ENCODE measurements at regions not wholly inside any gene's neighbourhood (a gene's known extent, or its start where the extent isn't known, plus 50 kb on each side); places are given as distances from the start of the nearest gene placed in this dataset.
"Not testable (repeated sequence)": the region's sequence is repeated elsewhere in the genome, so short reads cannot be mapped to it uniquely, and the experiment has no call there.

DNA sequence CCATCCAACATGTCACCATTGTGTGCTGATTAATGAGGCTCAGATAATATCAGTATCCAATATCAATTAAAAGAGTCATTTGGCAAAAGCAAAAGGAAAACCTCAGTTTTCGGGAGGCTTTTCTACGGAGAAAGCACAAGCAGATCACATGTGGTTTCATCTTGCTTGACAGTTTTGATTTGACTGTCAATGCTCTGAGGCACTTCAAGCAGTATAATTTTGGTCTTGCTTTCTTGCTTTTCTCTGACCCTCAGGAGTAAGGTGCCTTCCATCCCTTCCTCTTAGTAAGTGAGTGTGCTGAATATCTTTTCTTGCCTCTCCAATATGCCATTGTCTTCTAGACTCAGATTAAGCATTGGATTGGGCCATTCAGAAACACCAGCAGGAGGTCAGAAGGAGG, 115.5 kb upstream of the CALCR start:
- DNase-seq (ENCODE audit: low read depth): no peak
- H3K4me3 ChIP-seq (ENCODE audit: control insufficient read depth, low read depth, low read length): no peak overlapping the region
- TF ChIP-seq, protein P1, sequence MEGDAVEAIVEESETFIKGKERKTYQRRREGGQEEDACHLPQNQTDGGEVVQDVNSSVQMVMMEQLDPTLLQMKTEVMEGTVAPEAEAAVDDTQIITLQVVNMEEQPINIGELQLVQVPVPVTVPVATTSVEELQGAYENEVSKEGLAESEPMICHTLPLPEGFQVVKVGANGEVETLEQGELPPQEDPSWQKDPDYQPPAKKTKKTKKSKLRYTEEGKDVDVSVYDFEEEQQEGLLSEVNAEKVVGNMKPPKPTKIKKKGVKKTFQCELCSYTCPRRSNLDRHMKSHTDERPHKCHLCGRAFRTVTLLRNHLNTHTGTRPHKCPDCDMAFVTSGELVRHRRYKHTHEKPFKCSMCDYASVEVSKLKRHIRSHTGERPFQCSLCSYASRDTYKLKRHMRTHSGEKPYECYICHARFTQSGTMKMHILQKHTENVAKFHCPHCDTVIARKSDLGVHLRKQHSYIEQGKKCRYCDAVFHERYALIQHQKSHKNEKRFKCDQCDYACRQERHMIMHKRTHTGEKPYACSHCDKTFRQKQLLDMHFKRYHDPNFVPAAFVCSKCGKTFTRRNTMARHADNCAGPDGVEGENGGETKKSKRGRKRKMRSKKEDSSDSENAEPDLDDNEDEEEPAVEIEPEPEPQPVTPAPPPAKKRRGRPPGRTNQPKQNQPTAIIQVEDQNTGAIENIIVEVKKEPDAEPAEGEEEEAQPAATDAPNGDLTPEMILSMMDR (IDR thresholded peaks at IDR 0.05; ENCODE audit: control insufficient read depth, insufficient read depth, low read depth, low read length, missing control alignments): no peak

DNA sequence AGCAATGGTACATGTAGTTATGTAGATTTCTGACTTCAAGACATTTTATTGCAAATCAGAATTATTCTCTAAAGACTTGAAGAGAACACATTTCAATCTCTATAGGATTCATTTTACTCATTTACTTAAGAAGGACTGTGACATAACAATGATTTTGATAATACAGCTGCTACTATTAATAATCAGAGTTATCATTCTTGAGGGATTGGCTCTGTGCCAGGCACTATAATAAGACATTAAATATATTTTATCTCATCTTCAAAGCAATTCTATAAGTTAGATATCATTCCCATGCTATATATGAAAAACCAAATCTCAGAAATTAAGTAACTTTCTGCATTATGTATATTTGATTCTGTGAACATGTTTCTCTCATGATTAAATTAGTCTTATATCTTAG, 103.7 kb upstream of the CALCR start:
- H3K4me3 ChIP-seq (ENCODE audit: control insufficient read depth, low read depth, low read length): no peak overlapping the region
- DNase-seq (ENCODE audit: low read depth): no peak
- TF ChIP-seq, protein P1 (IDR thresholded peaks at IDR 0.05; ENCODE audit: control insufficient read depth, insufficient read depth, low read depth, low read length, missing control alignments): no peak

DNA sequence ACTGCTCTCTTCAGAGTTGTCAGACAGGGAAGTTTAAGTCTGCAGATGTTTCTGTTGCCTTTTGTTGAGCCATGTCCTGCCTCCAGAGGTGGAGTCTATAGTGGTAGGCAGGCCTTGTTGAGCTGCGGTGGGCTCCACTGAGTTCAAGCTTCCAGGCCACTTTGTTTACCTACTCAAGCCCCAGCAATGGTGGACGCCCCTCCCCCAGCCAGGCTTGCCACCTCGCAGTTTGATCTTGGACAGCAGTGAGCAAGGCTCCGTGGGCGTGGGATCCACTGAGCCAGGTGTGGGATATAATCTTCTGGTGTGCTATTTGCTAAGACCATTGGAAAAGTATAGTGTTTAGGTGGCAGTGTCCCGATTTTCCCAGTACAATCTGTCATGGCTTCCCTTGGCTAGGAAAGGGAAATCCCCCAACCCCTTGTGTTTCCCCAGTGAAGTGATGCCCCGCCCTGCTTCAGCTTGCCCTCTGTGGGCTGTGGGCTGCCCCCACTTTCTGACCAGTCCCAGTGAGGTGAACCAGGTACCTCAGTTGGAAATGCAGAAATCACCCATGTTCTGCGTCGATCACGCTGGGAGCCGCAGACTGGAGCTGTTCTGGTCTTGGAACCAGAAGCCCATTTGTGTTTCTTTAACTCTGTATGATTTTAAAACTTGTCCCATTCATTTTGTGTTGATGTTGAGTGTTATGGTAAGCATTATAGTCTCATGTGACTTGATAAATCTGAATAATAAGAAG, 89.2 kb upstream of the CALCR start:
- TF ChIP-seq, protein P1 (IDR thresholded peaks at IDR 0.05; ENCODE audit: control insufficient read depth, insufficient read depth, low read depth, low read length, missing control alignments): no peak
- DNase-seq (ENCODE audit: low read depth): no peak
- H3K4me3 ChIP-seq (ENCODE audit: control insufficient read depth, low read depth, low read length): no peak overlapping the region

DNA sequence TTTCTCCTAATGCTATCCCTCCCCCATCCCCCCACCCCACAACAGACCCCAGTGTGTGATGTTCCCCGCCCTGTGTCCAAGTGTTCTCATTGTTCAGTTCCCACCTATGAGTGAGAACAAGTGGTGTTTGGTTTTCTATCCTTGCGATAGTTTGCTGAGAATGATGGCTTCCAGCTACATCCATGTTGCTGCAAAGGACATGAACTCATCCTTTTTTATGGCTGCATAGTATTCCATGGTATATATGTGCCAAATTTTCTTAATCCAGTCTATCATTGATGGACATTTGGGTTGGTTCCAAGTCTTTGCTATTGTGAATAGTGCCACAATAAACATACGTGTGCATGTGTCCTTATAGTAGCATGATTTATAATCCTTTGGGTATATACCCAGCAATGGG, 83.6 kb upstream of the CALCR start:
- not testable (repeated sequence) for H3K4me3 ChIP-seq (ENCODE audit: control insufficient read depth, low read depth, low read length); DNase-seq (ENCODE audit: low read depth)

DNA sequence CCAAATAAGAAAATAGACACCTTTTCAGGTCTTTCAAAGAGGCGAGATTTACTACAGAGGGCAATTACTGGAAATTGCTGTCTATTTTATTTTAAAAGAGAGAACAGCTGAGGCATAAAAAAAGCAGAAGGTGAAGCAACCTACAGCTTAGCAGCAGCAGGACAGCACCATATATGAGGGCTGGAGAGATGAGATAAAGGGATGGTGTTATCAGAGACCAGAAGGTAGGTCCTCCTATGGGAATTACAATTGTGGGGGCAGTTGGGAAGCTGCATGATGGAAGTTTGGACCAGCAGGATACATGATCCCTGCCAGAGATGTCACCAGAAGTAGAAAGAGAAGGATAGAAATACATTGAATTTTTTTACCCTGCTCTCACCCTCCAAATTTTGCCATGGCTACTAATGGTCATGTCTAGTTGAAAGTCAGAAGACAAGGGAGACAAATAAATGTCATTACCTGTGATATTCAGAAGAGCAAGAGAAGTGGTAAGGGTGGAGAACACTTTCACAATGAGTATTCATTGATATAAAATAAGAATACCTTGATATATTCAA, 77.2 kb upstream of the CALCR start:
- DNase-seq (ENCODE audit: low read depth): no peak
- TF ChIP-seq, protein P1 (IDR thresholded peaks at IDR 0.05; ENCODE audit: control insufficient read depth, insufficient read depth, low read depth, low read length, missing control alignments): no peak

DNA sequence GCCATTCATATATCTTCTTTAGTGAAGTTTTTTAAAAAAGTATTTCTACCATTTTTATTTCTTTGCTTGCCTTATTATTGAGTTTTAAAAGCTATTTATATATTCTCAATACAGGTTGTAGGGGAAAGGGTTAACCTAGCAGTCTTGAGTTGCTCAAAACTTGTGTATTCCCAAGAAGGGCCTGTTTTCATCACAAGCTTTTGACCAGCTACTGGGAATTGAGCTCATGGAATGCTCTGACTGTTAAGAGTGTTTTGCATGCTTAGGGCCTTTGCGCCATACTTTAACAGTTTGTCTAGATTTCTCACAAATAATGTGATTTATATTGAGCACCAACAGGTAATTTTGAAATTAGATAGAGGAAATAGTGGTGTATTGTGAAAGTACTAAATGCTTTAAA, 72.0 kb upstream of the CALCR start:
- no peak for DNase-seq (ENCODE audit: low read depth)
- TF ChIP-seq, protein P1 (IDR thresholded peaks at IDR 0.05; ENCODE audit: control insufficient read depth, insufficient read depth, low read depth, low read length, missing control alignments): no peak
- no peak overlapping the region for H3K4me3 ChIP-seq (ENCODE audit: control insufficient read depth, low read depth, low read length)

More for the DNA sequence above, 77.2 kb upstream of the CALCR start:
- H3K4me3 ChIP-seq (ENCODE audit: control insufficient read depth, low read depth, low read length): no peak overlapping the region

DNA sequence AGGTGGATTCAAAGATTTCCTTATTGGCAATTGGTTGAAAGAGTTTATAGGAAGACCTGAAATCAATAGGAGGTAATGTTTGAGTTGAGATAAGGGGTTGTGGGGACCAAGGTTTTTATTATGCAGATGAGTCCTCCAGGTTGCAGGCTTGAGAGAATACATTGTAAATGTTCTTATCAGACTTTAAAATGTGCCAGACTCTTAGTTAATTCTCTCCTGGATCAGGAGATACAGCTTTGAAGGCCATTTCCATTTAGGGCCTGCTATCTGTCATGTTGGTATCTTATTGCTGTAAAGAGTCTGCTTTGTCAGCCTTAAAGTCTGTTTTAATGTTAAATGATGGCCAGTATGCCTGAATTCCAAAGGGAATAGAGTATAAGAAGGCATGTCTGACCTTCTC, 61.8 kb upstream of the CALCR start:
- H3K4me3 ChIP-seq (ENCODE audit: control insufficient read depth, low read depth, low read length): no peak overlapping the region
- DNase-seq (ENCODE audit: low read depth): no peak
- TF ChIP-seq, protein P1 (IDR thresholded peaks at IDR 0.05; ENCODE audit: control insufficient read depth, insufficient read depth, low read depth, low read length, missing control alignments): no peak
